ENCODE measurements at regions not wholly inside any gene's neighbourhood (a gene's known extent, or its start where the extent isn't known, plus 50 kb on each side); places are given as distances from the start of the nearest gene placed in this dataset.

- RAD21 ChIA-PET (ENCODE audit: unreplicated experiment) = no interaction called here
- no peak for ATAC-seq
- Histone ChIP-seq H3K79me2 (ENCODE audit: control insufficient read depth, insufficient read depth, low read length) (no peaks in the 10 kb centered on the region), H3K36me3 (ENCODE audit: control insufficient read depth in 2 of 2, insufficient read depth in 2 of 2, low read length in 1 of 2) (no peaks in the 10 kb centered on the region), H3K9ac (ENCODE audit: control insufficient read depth, insufficient read depth, low read length) (no peak overlapping the region), H3K4me3 (no peak overlapping the region), H3K9me3 (replicated peaks; ENCODE audit: control insufficient read depth, insufficient read depth, low read length) (peaks cover 3% of the 10 kb centered on the region; the same call in 2 of the 3 replicates), H3K27ac (ENCODE audit: control insufficient read depth, insufficient read depth) (no peak overlapping the region), H3K4me1 (ENCODE audit: control insufficient read depth, insufficient read depth, low read length) (no peaks in the 10 kb centered on the region), H3K27me3 (replicated peaks in 1 of 2; ENCODE audit: control insufficient read depth in 2 of 2, insufficient read depth in 2 of 2, low read length in 1 of 2) (no peaks in the 10 kb centered on the region; a peak in 1 of 4 replicates), H4K20me1 (ENCODE audit: control insufficient read depth, insufficient read depth) (no peaks in the 10 kb centered on the region), H2AFZ (ENCODE audit: control insufficient read depth, low read depth, low read length) (no peak overlapping the region), H3K4me2 (ENCODE audit: control insufficient read depth, insufficient read depth) (no peak overlapping the region)
- TF ChIP-seq, protein P1, sequence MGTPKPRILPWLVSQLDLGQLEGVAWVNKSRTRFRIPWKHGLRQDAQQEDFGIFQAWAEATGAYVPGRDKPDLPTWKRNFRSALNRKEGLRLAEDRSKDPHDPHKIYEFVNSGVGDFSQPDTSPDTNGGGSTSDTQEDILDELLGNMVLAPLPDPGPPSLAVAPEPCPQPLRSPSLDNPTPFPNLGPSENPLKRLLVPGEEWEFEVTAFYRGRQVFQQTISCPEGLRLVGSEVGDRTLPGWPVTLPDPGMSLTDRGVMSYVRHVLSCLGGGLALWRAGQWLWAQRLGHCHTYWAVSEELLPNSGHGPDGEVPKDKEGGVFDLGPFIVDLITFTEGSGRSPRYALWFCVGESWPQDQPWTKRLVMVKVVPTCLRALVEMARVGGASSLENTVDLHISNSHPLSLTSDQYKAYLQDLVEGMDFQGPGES (IDR thresholded peaks at IDR 0.05) = no peak
- TF ChIP-seq DPF2 (IDR thresholded peaks at IDR 0.05) (no peak), NBN (IDR thresholded peaks at IDR 0.05) (no peak), HDGF (IDR thresholded peaks at IDR 0.05) (no peak), CHD4 (IDR thresholded peaks at IDR 0.05) (no peak), ZNF384 (IDR thresholded peaks at IDR 0.05; ENCODE audit: borderline replicate concordance, low read depth, low read length) (no peak), RELA (IDR thresholded peaks at IDR 0.05; ENCODE audit: borderline replicate concordance, partially characterized antibody) (no peak), SUPT20H (IDR thresholded peaks at IDR 0.05; ENCODE audit: borderline replicate concordance, control insufficient read depth, low read depth, low read length) (no peak), SMAD5 (IDR thresholded peaks at IDR 0.05; ENCODE audit: low read depth) (no peak), IKZF1 (conservative IDR thresholded peaks at IDR 0.05) (no peak), STAT1 (conservative IDR thresholded peaks at IDR 0.05) (no peak), JUNB (IDR thresholded peaks at IDR 0.05) (no peak), RAD51 (IDR thresholded peaks at IDR 0.05) (no peak), ETV6 (conservative IDR thresholded peaks at IDR 0.05 in 1 of 2, IDR thresholded peaks at IDR 0.05 in 1 of 2; ENCODE audit: borderline replicate concordance in 1 of 2, low read depth in 1 of 2) (no peak)
- TF ChIP-seq, protein P2, sequence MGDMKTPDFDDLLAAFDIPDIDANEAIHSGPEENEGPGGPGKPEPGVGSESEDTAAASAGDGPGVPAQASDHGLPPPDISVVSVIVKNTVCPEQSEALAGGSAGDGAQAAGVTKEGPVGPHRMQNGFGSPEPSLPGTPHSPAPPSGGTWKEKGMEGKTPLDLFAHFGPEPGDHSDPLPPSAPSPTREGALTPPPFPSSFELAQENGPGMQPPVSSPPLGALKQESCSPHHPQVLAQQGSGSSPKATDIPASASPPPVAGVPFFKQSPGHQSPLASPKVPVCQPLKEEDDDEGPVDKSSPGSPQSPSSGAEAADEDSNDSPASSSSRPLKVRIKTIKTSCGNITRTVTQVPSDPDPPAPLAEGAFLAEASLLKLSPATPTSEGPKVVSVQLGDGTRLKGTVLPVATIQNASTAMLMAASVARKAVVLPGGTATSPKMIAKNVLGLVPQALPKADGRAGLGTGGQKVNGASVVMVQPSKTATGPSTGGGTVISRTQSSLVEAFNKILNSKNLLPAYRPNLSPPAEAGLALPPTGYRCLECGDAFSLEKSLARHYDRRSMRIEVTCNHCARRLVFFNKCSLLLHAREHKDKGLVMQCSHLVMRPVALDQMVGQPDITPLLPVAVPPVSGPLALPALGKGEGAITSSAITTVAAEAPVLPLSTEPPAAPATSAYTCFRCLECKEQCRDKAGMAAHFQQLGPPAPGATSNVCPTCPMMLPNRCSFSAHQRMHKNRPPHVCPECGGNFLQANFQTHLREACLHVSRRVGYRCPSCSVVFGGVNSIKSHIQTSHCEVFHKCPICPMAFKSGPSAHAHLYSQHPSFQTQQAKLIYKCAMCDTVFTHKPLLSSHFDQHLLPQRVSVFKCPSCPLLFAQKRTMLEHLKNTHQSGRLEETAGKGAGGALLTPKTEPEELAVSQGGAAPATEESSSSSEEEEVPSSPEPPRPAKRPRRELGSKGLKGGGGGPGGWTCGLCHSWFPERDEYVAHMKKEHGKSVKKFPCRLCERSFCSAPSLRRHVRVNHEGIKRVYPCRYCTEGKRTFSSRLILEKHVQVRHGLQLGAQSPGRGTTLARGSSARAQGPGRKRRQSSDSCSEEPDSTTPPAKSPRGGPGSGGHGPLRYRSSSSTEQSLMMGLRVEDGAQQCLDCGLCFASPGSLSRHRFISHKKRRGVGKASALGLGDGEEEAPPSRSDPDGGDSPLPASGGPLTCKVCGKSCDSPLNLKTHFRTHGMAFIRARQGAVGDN (IDR thresholded peaks at IDR 0.05) = no peak
- no TSS peak for BruUV-seq (replicated peaks)
- SMC1A ChIA-PET (ENCODE audit: uncharacterized antibody, unreplicated experiment) = no interaction called here
- CTCF ChIA-PET = no interaction called here
- WGBS (ENCODE audit: insufficient coverage, insufficient replicate concordance, low lambda C conversion rate, missing lambda C conversion rate) = 33% methylated on average over 4 of the region's 5 CpGs
- in situ Hi-C loops (cut with MboI) (no loop called here), intact Hi-C loops (cut with micrococcal nuclease; ENCODE audit: unreplicated experiment) (no loop called here)
- no peak for DNase-seq (ENCODE audit: low read depth, low spot score)
- POLR2A ChIA-PET = no interaction called here
- FAIRE-seq = no peak
Measured at GRCh38 chr1:5765483-5765882, 226.7 kb downstream of the NPHP4 start.
